ENCODE measurements at regions not wholly inside any gene's neighbourhood (a gene's known extent, or its start where the extent isn't known, plus 50 kb on each side); places are given as distances from the start of the nearest gene placed in this dataset.
A peak's percentile ranks its signal among the peaks of the same experiment; 100 is the strongest.
"Not testable (repeated sequence)": the region's sequence is repeated elsewhere in the genome, so short reads cannot be mapped to it uniquely, and the experiment has no call there.

GRCh38 chr9:61330342-61331092, 140.7 kb downstream of the SPATA31A7 start:
- ATAC-seq, result not testable (repeated sequence)

- ATAC-seq, result not testable (repeated sequence)
Observed at GRCh38 chr9:61356936-61357335, 167.1 kb downstream of the SPATA31A7 start.

GRCh38 chr9:61374390-61374789, 184.6 kb downstream of the SPATA31A7 start:
- not testable (repeated sequence) for ATAC-seq

- ATAC-seq, result not testable (repeated sequence)
Observed at GRCh38 chr9:61376159-61376558, 186.3 kb downstream of the SPATA31A7 start.

GRCh38 chr9:61386035-61386815, 196.4 kb downstream of the SPATA31A7 start:
- peak; percentile 48 for ATAC-seq

GRCh38 chr9:61386816-61387102, 196.9 kb downstream of the SPATA31A7 start:
- ATAC-seq, result not testable (repeated sequence)

- not testable (repeated sequence) for ATAC-seq
Observed at GRCh38 chr9:61402692-61403091, 212.9 kb downstream of the SPATA31A7 start.

- ATAC-seq, result not testable (repeated sequence)
Observed at GRCh38 chr9:61411933-61412605, 222.2 kb downstream of the SPATA31A7 start.

- ATAC-seq, result not testable (repeated sequence)
Observed at GRCh38 chr9:61412738-61413137, 222.9 kb downstream of the SPATA31A7 start.

- not testable (repeated sequence) for ATAC-seq
Observed at GRCh38 chr9:61418174-61418573, 228.3 kb downstream of the SPATA31A7 start.

- ATAC-seq, result not testable (repeated sequence)
Observed at GRCh38 chr9:61420267-61420958, 230.6 kb downstream of the SPATA31A7 start.

- not testable (repeated sequence) for ATAC-seq
Observed at GRCh38 chr9:61447189-61447588, 257.4 kb downstream of the SPATA31A7 start.

GRCh38 chr9:61460860-61461259, 271.0 kb downstream of the SPATA31A7 start:
- ATAC-seq, result not testable (repeated sequence)
